ENCODE measurements at regions not wholly inside any gene's neighbourhood (a gene's known extent, or its start where the extent isn't known, plus 50 kb on each side); places are given as distances from the start of the nearest gene placed in this dataset.

DNA sequence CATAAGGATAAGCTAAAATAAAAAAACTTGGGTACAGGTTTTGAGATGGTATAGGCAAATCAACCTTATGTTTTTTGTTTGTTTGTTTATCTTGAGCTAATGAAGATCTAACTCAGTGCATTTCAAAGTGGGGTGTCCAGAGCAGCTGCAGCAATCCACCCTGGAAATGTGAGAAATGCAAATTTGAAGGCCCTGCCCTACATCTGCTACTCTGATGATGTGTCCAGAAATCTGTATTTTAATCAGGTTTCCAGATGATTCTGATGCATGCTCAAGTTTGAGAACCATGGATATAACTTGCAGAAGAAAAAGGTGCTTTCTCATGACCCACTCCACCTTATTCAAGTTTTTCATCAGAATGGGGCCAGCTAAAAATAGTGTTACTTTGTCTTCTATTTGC lies 467.0 kb downstream of the NTRK2 start:
- no peak overlapping the region for H3K4me3 ChIP-seq (ENCODE audit: low read length)
- TF ChIP-seq, protein P1, sequence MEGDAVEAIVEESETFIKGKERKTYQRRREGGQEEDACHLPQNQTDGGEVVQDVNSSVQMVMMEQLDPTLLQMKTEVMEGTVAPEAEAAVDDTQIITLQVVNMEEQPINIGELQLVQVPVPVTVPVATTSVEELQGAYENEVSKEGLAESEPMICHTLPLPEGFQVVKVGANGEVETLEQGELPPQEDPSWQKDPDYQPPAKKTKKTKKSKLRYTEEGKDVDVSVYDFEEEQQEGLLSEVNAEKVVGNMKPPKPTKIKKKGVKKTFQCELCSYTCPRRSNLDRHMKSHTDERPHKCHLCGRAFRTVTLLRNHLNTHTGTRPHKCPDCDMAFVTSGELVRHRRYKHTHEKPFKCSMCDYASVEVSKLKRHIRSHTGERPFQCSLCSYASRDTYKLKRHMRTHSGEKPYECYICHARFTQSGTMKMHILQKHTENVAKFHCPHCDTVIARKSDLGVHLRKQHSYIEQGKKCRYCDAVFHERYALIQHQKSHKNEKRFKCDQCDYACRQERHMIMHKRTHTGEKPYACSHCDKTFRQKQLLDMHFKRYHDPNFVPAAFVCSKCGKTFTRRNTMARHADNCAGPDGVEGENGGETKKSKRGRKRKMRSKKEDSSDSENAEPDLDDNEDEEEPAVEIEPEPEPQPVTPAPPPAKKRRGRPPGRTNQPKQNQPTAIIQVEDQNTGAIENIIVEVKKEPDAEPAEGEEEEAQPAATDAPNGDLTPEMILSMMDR (conservative IDR thresholded peaks at IDR 0.05; ENCODE audit: low read length) = no peak
- no peak for DNase-seq (ENCODE audit: low read depth)

DNA sequence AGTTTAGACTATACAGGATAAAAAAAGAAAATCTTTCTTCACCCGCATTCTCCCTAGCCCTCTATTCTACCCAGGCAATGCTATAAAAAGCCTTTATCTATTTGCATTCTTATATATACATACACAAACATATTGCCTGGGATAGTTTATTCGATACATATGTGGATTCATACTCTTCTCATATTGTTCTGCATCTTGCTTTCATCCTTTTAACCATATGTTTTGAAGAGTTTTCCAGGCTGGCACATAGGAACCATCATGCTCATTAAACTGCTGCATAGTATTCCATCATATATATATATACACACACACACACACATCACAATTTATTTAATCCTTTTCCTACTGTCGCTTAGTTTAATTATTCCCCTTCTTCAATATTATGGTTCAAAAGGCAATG lies 461.2 kb downstream of the NTRK2 start:
- TF ChIP-seq, protein P1 (conservative IDR thresholded peaks at IDR 0.05; ENCODE audit: low read length) = no peak
- DNase-seq (ENCODE audit: low read depth) = no peak
- H3K4me3 ChIP-seq (ENCODE audit: low read length) = no peak overlapping the region

DNA sequence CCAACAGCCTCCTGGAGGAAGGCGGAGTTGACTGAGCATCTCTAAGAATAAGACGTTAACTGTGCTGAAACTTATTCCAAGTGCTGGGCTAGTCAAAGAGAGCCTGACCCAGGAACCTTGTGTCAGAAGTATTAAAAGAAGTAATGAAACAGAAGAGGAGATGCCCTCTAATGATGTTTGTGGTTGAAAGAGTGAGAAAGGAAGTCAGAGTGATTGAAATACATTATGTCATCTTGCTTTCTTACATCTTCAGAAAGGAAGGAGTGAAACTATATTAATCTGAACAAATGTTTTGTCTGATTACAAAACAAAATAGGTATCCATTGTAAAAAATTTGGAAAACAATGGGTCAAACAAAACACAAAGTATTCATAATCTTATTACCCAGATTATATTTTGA lies 460.7 kb downstream of the NTRK2 start:
- DNase-seq (ENCODE audit: low read depth) = no peak
- TF ChIP-seq, protein P1 (conservative IDR thresholded peaks at IDR 0.05; ENCODE audit: low read length) = no peak
- no peak overlapping the region for H3K4me3 ChIP-seq (ENCODE audit: low read length)

DNA sequence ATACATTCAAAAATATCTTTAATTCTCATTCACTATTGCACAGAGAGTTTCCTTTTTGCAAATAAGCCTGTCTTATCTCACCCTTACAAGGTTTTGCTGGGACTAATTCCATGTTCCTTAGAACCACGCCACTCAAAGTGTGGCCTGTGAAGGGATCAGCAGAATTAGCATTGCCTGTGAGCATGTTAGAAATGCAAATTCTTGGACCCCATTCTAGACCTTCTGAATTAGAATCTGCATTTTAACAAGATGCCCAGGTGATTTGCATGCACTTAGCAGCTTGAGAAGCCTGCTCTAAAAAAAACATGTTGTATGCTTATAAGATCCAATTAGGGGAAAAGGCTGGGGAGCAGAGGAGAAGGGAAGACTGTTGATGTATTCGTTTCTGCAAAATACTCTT lies 460.0 kb downstream of the NTRK2 start:
- H3K4me3 ChIP-seq (ENCODE audit: low read length) = no peak overlapping the region
- DNase-seq (ENCODE audit: low read depth) = no peak
- TF ChIP-seq, protein P1 (conservative IDR thresholded peaks at IDR 0.05; ENCODE audit: low read length) = no peak

DNA sequence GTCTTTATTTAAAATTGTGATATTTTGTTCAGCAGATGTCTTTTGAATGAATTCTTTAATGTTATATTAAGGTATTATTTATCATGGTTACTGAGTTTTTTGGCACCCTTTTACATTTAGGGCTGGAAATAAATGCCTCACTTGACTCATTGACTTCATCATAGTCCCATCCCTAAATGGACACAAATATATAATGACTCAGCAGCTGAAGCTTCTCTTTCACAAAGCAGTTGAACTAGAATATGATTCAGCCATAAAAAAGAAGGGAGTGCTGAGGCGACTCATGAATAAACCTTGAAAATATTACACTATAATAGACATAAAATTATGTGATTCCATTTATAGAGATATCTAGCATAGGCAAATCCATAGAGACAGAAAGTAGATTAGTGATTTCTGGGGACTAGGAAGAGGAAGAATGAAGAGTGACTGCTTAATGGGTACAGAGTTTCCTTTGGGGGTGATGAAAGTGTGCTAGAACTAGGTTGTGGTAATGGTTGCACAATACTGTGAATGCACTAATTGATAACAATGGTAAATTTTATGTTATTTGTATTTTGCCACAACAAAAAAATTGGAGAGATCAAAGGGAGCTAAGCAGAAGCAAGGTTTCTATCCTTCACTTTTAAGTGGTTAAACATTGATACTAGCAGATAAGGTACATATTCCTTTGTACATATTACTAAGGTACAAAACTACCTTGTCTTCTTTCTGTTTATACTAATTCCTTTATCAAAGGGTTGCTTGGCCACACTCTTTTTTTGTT lies 449.6 kb downstream of the NTRK2 start:
- TF ChIP-seq, protein P1 (conservative IDR thresholded peaks at IDR 0.05; ENCODE audit: low read length) = no peak
- DNase-seq (ENCODE audit: low read depth) = no peak

DNA sequence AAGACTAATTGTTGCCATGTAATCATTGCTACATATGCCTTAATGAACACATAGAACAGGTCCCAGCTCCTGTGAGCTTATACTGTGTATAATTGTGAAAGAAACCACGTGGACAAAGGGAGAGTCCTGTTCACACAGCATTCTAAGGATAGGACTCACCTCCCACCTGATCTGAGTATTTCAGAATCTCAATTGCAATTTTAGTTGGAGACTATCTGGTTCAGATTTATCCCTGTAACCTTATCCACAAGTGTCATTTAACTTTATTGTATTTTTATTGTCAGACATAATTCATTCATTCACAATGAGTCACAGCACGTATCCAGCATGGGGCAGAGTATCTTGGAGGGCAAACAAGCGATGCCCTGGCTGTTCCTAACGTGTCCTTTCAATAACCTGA lies 448.3 kb downstream of the NTRK2 start:
- DNase-seq (ENCODE audit: low read depth) = no peak
- TF ChIP-seq, protein P1 (conservative IDR thresholded peaks at IDR 0.05; ENCODE audit: low read length) = no peak
- no peak overlapping the region for H3K4me3 ChIP-seq (ENCODE audit: low read length)

More for the DNA sequence above, 449.6 kb downstream of the NTRK2 start:
- no peak overlapping the region for H3K4me3 ChIP-seq (ENCODE audit: low read length)

DNA sequence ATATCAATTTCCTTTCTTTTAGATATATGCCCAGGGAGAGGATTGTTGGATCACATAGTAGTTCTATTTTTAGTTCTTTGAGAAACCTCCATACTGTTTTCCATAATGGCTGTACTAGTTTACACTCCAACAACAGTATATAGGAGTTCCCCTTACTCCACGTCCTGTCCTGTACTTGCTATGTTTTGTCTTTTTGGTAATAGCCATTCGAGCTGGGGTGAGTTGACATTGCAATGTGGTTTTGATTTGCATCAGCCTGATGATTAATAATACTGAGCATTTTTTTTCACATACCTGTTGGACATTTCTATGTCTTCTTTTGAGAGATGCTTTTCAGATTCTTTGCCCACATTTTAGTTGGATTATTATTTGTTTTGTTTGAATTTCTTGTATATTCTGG lies 445.9 kb downstream of the NTRK2 start:
- DNase-seq (ENCODE audit: low read depth) = no peak
- H3K4me3 ChIP-seq (ENCODE audit: low read length) = no peak overlapping the region
- TF ChIP-seq, protein P1 (conservative IDR thresholded peaks at IDR 0.05; ENCODE audit: low read length) = no peak

Measured in AG10803 (cell line).